K562 (cell line): ENCODE measurements at regions not wholly inside any gene's neighbourhood (a gene's known extent, or its start where the extent isn't known, plus 50 kb on each side); places are given as distances from the start of the nearest gene placed in this dataset.

Source experiments
- DPF2 ChIP-seq: fragments of 450-650 bp; IDR thresholded peaks from 2 replicates; pipeline ENCODE4 v1.6.1; 2016
- EP300 ChIP-seq: IDR thresholded peaks from 2 replicates; pipeline ENCODE4 v1.6.1; 2012; ENCODE audit warnings: low read length, improper control_type of control experiment
- RAD21 ChIP-seq, 2 experiments: fragments of 250-450 bp in 1 of 2; fragments of 450-650 bp in 1 of 2; sonication (Bioruptor Pico) in 1 of 2; formaldehyde crosslinking in 1 of 2; IDR thresholded peaks in 1 of 2; conservative IDR thresholded peaks in 1 of 2; 2 replicates each; pipeline versions ENCODE4 v1.4.0 to v1.8.0; 2020 to 2022; ENCODE audit warnings: mild to moderate bottlenecking in 2 of 2, moderate library complexity in 1 of 2
- SRSF1 ChIP-seq: fragments of 200-400 bp; formaldehyde crosslinking; IDR thresholded peaks from 2 replicates; pipeline ENCODE4 v1.6.1; 2017; ENCODE audit warnings: mild to moderate bottlenecking, low read depth, low read length, moderate library complexity
- ZKSCAN1 ChIP-seq: fragments of 150-350 bp; IDR thresholded peaks from 2 replicates; pipeline ENCODE4 v1.6.1; 2016; ENCODE audit warnings: low read depth, low read length
- ZNF24 ChIP-seq: fragments of 450-650 bp; IDR thresholded peaks from 2 replicates; pipeline ENCODE4 v1.6.1; 2016
- ZNF274 ChIP-seq: IDR thresholded peaks from 2 replicates; pipeline ENCODE4 v1.6.1; 2011; ENCODE audit warnings: low read depth, mild to moderate bottlenecking, low read length, moderate library complexity, borderline replicate concordance
- ZNF707 ChIP-seq: fragments of 250-450 bp; sonication (Bioruptor Pico); conservative IDR thresholded peaks from 2 replicates; pipeline ENCODE4 v1.8.0; 2022; ENCODE audit warnings: inconsistent platforms, mild to moderate bottlenecking, moderate library complexity
- ZNF76 ChIP-seq: fragments of 250-450 bp; sonication (Bioruptor Pico); IDR thresholded peaks from 2 replicates; pipeline ENCODE4 v1.4.0; 2020; ENCODE audit warnings: mild to moderate bottlenecking, moderate library complexity, borderline replicate concordance
- TF ChIP-seq, protein P1 (sequence below), 3 experiments: IDR thresholded peaks in 2 of 3; conservative IDR thresholded peaks in 1 of 3; 2 replicates each; pipeline ENCODE4 v1.5.1; 2011 to 2012; ENCODE audit warnings: low read length in 3 of 3, mild to moderate bottlenecking in 3 of 3, control low read depth in 2 of 3, improper control_type of control experiment in 1 of 3, inconsistent platforms in 1 of 3, low read depth in 1 of 3, mixed read lengths in 1 of 3, moderate library complexity in 1 of 3; ENCODE audit not compliant: insufficient read depth in 2 of 3
- TF ChIP-seq, protein P2 (sequence below): sonication (generic); formaldehyde crosslinking; IDR thresholded peaks from 2 replicates; pipeline ENCODE4 v1.8.0; 2023; ENCODE audit warnings: mild to moderate bottlenecking, missing genetic modification reagents
- TF ChIP-seq, protein P3 (sequence below): fragments of 450-650 bp; formaldehyde crosslinking; IDR thresholded peaks from 2 replicates; pipeline ENCODE4 v1.4.0; 2022; ENCODE audit warnings: missing genetic modification characterization

DNA sequence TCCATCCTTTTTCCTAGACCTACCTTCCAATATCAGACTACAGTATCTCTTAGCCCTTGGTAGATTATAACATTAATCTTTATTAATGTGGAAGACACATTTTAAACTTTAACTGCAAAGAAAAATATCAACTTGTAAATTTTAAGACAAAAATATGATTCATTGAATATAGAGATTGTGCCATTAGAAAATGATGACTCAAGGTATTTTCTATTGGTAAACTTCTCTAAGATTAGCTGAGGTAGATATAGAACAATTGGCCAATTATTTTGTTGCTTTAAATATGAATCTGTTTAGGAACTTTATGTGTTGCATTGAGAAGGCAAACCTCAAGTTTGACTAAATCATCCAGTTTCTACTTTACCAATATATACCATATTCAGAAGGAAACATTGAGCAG lies 604.7 kb downstream of the CBLN2 start:
- TF ChIP-seq DPF2 (no peak), ZNF274 (no peak), EP300 (no peak), ZNF76 (CRISPR knock-in tag) (no peak), ZNF24 (no peak), RAD21 (CRISPR knock-in tag; conservative IDR thresholded peaks at IDR 0.05 in 1 of 2, IDR thresholded peaks at IDR 0.05 in 1 of 2) (no peak), ZKSCAN1 (no peak), SRSF1 (no peak), ZNF707 (no peak)
- TF ChIP-seq, protein P1, sequence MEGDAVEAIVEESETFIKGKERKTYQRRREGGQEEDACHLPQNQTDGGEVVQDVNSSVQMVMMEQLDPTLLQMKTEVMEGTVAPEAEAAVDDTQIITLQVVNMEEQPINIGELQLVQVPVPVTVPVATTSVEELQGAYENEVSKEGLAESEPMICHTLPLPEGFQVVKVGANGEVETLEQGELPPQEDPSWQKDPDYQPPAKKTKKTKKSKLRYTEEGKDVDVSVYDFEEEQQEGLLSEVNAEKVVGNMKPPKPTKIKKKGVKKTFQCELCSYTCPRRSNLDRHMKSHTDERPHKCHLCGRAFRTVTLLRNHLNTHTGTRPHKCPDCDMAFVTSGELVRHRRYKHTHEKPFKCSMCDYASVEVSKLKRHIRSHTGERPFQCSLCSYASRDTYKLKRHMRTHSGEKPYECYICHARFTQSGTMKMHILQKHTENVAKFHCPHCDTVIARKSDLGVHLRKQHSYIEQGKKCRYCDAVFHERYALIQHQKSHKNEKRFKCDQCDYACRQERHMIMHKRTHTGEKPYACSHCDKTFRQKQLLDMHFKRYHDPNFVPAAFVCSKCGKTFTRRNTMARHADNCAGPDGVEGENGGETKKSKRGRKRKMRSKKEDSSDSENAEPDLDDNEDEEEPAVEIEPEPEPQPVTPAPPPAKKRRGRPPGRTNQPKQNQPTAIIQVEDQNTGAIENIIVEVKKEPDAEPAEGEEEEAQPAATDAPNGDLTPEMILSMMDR (IDR thresholded peaks at IDR 0.05 in 2 of 3, conservative IDR thresholded peaks at IDR 0.05 in 1 of 3; ENCODE audit: insufficient read depth in 2 of 3, low read depth in 1 of 3, low read length in 3 of 3), result no peak
- TF ChIP-seq, protein P2, sequence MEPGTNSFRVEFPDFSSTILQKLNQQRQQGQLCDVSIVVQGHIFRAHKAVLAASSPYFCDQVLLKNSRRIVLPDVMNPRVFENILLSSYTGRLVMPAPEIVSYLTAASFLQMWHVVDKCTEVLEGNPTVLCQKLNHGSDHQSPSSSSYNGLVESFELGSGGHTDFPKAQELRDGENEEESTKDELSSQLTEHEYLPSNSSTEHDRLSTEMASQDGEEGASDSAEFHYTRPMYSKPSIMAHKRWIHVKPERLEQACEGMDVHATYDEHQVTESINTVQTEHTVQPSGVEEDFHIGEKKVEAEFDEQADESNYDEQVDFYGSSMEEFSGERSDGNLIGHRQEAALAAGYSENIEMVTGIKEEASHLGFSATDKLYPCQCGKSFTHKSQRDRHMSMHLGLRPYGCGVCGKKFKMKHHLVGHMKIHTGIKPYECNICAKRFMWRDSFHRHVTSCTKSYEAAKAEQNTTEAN (CRISPR knock-in tag), result no peak
- TF ChIP-seq, protein P3, sequence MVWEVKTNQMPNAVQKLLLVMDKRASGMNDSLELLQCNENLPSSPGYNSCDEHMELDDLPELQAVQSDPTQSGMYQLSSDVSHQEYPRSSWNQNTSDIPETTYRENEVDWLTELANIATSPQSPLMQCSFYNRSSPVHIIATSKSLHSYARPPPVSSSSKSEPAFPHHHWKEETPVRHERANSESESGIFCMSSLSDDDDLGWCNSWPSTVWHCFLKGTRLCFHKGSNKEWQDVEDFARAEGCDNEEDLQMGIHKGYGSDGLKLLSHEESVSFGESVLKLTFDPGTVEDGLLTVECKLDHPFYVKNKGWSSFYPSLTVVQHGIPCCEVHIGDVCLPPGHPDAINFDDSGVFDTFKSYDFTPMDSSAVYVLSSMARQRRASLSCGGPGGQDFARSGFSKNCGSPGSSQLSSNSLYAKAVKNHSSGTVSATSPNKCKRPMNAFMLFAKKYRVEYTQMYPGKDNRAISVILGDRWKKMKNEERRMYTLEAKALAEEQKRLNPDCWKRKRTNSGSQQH (CRISPR knock-in tag), result no peak
